Left lung (tissue), 4 donors: ENCODE measurements at regions not wholly inside any gene's neighbourhood (a gene's known extent, or its start where the extent isn't known, plus 50 kb on each side); places are given as distances from the start of the nearest gene placed in this dataset.

Experiments used
- ATAC-seq: fragments of 200-7000 bp; cut with Tn5 transposase; one replicate; pipeline ENCODE4 v1.9.1; 2020; ENCODE audit warnings: moderate library complexity
- DNase-seq, 4 donors: peaks; one replicate each; pipeline ENCODE4 v3.0.0-alpha.2; 2013 to 2020
- H3K27ac ChIP-seq, 2 donors: fragments of 200-600 bp; sonication (generic) in 1 of 2; one replicate each; pipeline versions ENCODE4 v1.5.0 to v1.8.0; 2020 to 2021
- H3K27me3 ChIP-seq, 2 donors: fragments of 200-600 bp; sonication (generic) in 1 of 2; one replicate each; pipeline versions ENCODE4 v1.5.0 to v1.8.0; 2020 to 2021
- H3K36me3 ChIP-seq, 2 donors: fragments of 200-600 bp; sonication (generic) in 1 of 2; one replicate each; pipeline versions ENCODE4 v1.5.0 to v1.8.0; 2020 to 2021
- H3K4me1 ChIP-seq, 2 donors: fragments of 200-600 bp; one replicate each; pipeline ENCODE4 v1.8.0; 2021
- H3K4me3 ChIP-seq, 2 donors: fragments of 200-600 bp; sonication (generic) in 1 of 2; one replicate each; pipeline versions ENCODE4 v1.5.0 to v1.8.0; 2020 to 2021; ENCODE audit warnings: mild to moderate bottlenecking in 1 of 2
- H3K9me3 ChIP-seq, 2 donors: fragments of 200-600 bp; sonication (generic) in 1 of 2; one replicate each; pipeline versions ENCODE4 v1.5.0 to v1.8.0; 2020 to 2021
- intact Hi-C, 2 donors: fragments of 100-400 bp; cut with DNase I; formaldehyde crosslinking; loops; one replicate each; pipeline versions ENCODE4 v1.11.2 to v1.14.2; 2022
- TF ChIP-seq, protein P1 (sequence below), 2 donors: fragments of 200-600 bp; sonication (generic) in 1 of 2; IDR thresholded peaks; one replicate each; pipeline versions ENCODE4 v1.5.0 to v1.8.0; 2021; ENCODE audit warnings: antibody characterized with exemption in 2 of 2
- donor health status: DM: no; HTN: yes; CAD: no.
- donor health status: DM: no; HTN: no; CAD: no.

DNA sequence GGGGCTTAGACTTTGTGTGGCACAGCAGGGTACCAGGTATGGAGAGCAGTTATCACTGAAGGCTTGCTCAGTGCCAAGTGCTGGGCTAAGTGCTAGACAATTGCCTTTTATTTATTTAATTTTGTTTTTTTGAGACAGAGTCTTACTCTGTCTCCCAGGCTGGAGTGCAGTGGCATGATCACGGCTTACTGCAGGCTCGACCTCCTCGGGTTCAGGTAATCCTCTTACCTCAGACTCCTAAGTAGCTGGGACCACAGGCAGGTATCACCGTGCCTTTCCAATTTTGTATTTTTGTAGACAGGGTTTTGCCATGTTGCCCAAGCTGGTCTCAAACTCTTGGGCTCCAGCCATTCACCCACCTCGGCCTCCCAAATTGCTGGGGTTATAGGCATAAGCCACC, 256.9 kb downstream of the ZNF536 start:
- Histone ChIP-seq H3K27ac (no peak overlapping the region), H3K4me1 (no peaks in the 10 kb centered on the region), H3K9me3 (peaks cover 0 to 5% of the 10 kb centered on the region in 2 donors), H3K4me3 (no peak overlapping the region), H3K27me3 (peaks cover 0 to 9% of the 10 kb centered on the region in 2 donors), H3K36me3 (no peaks in the 10 kb centered on the region)
- TF ChIP-seq, protein P1, sequence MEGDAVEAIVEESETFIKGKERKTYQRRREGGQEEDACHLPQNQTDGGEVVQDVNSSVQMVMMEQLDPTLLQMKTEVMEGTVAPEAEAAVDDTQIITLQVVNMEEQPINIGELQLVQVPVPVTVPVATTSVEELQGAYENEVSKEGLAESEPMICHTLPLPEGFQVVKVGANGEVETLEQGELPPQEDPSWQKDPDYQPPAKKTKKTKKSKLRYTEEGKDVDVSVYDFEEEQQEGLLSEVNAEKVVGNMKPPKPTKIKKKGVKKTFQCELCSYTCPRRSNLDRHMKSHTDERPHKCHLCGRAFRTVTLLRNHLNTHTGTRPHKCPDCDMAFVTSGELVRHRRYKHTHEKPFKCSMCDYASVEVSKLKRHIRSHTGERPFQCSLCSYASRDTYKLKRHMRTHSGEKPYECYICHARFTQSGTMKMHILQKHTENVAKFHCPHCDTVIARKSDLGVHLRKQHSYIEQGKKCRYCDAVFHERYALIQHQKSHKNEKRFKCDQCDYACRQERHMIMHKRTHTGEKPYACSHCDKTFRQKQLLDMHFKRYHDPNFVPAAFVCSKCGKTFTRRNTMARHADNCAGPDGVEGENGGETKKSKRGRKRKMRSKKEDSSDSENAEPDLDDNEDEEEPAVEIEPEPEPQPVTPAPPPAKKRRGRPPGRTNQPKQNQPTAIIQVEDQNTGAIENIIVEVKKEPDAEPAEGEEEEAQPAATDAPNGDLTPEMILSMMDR (IDR thresholded peaks at IDR 0.05): no peak
- DNase-seq: no peak
- intact Hi-C loops: no loop called here
- ATAC-seq: no peak

DNA sequence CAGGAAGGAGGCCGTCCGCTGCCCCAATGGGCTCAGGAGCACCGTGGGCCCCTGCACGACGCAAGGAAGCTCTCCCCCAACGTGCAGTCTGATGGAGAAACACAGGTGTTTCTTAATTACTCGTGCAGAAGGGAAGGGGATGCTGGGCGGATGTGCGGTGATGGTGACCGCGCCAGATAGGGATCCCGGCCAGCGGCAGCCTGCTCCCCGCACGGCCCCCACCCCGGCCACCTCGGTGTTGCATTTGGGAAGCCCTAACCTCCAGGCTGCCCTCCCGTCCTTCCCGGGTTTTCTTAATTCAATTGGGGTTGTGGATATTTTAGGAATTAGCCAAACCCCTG, 254.4 kb downstream of the ZNF536 start:
- TF ChIP-seq, protein P1 (IDR thresholded peaks at IDR 0.05): no peak
- intact Hi-C loops: no loop called here
- H3K36me3 ChIP-seq: no peaks in the 10 kb centered on the region
- H3K4me1 ChIP-seq: no peaks in the 10 kb centered on the region
- H3K9me3 ChIP-seq: peaks cover 0 to 16% of the 10 kb centered on the region in 2 donors
- no peak overlapping the region for H3K4me3 ChIP-seq
- DNase-seq: peak in 1 of 4 donors; percentile 65
- no peak for ATAC-seq
- H3K27ac ChIP-seq: no peak overlapping the region
- peaks cover 0 to 9% of the 10 kb centered on the region in 2 donors for H3K27me3 ChIP-seq

DNA sequence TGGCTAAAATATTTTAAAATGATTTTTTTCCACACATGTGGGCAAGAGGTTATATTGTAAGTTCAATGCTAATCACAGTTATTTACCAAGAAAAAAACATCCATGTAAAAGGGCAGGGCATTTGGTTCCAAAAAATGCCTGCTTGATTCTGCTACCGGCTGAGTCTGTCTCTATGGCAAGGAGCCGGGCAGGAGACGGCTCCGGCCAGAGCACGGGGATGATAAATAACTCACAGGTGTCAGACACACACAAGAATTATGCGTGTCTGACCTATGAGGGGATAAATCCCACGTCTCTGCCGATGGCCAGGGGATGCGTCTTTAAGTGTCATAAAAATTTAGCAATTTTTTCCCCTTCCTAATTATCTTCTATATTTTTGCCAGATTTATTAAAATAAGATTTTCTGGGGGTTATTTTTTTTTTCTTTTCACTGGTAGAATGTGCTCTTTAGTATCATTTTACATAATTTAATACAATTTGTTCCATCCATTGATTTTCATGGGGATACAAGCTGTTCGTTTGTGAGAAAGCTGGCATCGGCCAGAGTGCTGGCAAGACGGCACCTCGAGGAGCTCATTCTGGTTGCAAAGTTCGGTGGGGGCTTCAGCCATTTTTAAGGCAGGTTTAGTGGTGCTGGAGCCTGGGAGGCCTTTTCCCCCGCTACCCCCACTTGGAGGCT, 253.9 kb downstream of the ZNF536 start:
- DNase-seq: no peak
- TF ChIP-seq, protein P1 (IDR thresholded peaks at IDR 0.05): no peak
- ATAC-seq: no peak
- Histone ChIP-seq H3K27me3 (peaks cover 0 to 9% of the 10 kb centered on the region in 2 donors), H3K27ac (no peak overlapping the region), H3K4me3 (no peak overlapping the region), H3K36me3 (no peaks in the 10 kb centered on the region), H3K4me1 (no peaks in the 10 kb centered on the region), H3K9me3 (peaks cover 0 to 16% of the 10 kb centered on the region in 2 donors)
- intact Hi-C loops: no loop called here

DNA sequence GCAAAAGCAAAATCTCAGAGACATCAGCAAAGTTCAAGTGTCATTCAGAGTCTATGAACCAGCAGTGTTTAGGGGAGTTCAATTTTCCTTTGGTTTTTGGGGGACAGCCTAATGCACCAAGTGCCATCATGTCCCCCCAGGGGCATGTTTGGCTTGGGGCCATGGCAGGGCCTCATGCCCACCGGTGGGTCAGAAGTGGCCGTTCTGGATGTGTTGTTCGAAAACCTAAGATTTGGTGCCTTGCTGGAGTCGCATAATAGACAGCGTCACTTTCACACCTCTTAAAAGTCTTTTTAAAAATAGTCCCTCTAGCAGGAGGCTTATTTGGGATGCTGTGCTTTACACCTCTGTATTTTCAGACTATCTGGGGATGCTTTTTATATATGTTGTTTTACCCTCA, 250.1 kb downstream of the ZNF536 start:
- DNase-seq (no peak), ATAC-seq (no peak)
- Histone ChIP-seq H3K36me3 (no peaks in the 10 kb centered on the region), H3K9me3 (peaks cover 0 to 16% of the 10 kb centered on the region in 2 donors), H3K27ac (no peak overlapping the region), H3K4me1 (no peaks in the 10 kb centered on the region), H3K27me3 (peaks cover 0 to 15% of the 10 kb centered on the region in 2 donors), H3K4me3 (no peak overlapping the region)
- TF ChIP-seq, protein P1 (IDR thresholded peaks at IDR 0.05): no peak
- intact Hi-C loops: no loop called here

DNA sequence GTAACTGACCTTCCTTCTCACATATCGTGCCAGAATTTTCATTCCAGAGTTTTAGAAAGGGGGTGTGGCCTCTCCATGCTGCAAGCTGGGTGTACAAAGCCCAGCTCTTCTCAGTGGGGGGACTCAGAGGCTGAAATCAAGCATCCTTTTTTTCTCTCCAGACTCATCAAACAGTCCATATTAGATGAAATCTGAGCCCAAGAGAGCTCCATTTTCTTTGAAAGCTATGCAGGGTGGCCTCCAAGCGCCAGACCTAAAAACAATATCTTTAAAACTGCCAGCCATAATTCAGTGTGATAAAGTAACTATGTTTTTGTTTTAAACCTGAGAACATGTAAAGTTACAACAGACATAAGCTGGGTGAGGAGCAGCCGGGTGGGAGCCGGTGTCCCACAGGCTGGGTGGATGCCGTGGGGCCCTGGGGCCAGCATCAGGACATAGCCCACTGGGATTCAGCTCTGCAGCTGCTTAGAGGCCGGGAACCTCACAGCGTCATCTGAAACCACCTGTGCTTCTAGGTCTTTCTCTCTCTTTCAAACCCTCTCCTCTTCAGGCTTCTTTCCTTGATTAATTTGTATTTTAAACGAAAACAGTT, 249.2 kb downstream of the ZNF536 start:
- Histone ChIP-seq H3K27me3 (peaks cover 0 to 12% of the 10 kb centered on the region in 2 donors), H3K4me3 (no peak overlapping the region), H3K36me3 (no peaks in the 10 kb centered on the region), H3K27ac (no peak overlapping the region), H3K4me1 (no peaks in the 10 kb centered on the region), H3K9me3 (peaks cover 0 to 16% of the 10 kb centered on the region in 2 donors)
- TF ChIP-seq, protein P1 (IDR thresholded peaks at IDR 0.05): no peak
- ATAC-seq: no peak
- DNase-seq: no peak
- intact Hi-C loops: no loop called here
